ENCODE measurements at regions not wholly inside any gene's neighbourhood (a gene's known extent, or its start where the extent isn't known, plus 50 kb on each side); places are given as distances from the start of the nearest gene placed in this dataset.

DNA sequence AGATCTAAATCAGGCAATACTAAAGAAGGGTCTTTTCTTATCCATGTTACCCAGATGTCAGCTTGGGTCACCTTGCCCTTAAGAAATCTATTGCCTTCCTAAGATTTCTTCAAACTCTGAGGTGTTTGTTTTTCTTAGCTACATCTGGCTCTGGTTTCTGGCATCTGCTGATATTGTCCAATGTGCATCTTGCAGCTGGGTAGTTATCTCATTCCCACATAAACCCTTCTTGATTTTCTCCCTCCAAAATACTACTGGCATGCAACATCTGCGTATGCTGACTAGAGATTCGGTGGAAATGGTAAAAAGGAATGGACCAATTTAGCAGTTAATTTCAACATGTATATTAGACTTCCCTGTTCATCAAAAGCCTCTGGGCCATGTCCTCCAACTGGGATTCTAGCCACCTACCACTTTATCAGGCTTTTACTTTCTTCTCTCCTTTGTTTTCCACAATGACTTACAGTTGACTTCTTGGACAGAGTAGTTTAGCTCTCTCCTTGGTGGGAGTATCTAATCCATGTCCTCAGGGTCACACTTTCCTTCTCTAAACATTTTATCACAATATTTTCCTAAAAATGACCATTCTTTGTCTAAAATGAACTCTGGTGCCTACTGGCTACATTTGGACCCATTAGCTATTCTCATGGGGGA is 324.8 kb upstream of the FAR2 start:
- DNase-seq (ENCODE audit: low spot score) = no peak

DNA sequence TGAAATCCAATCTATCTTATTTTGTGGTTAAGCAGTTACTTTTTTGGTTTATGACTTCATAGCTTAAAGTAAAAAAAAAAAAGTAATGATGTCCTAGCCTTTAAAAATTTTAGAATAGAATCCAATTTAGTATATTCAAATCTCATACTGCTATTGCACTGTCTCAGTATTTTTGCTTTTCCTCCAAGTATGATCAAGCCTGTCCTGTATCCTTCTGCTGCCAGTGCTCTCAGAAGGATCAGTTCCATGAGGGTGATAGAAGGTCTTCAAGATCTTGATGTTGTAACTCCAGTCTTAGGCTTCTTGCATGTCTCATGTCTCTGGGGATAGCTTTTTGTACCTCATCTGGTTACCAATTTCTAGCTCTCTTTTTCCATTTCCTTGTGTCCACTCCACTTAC is 324.2 kb upstream of the FAR2 start:
- no peak for DNase-seq (ENCODE audit: low spot score)

DNA sequence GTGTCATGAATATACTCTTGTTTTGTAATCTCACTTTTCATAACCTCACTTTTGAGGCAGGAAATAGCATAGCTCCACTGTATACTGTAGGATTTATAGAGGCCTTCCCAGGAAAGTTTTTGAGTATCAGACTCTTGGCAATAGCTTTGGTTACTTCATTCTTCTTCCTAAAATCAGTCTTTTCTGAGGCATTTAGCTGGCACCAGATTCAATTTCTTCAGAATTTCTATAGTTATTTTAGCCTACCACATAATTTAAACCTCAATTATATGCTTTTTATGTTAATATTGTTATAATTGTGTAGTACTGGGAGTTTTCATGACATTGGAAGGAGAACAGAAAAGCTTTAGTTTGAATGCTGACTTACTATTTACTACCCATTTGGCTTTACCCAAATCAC is 322.3 kb upstream of the FAR2 start:
- no peak for DNase-seq (ENCODE audit: low spot score)

DNA sequence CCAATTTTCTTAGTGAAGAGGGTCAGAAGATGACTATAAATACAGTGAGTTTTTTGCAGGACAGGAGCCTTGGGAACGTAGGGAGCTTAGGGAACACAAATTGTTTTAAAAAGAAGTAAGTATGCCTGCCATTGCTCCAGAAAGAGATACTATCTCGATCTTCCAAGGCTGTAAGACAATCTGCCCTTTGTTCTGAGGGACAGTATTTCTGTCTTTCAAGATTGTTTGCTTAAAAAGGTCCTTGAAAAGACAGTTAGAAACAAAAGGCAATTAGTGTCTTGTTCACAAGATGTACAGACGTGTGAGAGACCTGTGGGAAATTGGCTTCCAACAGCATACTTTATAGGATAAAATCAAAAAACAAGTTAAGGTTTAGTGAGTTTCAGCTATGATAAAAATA is 321.2 kb upstream of the FAR2 start:
- no peak for DNase-seq (ENCODE audit: low spot score)

DNA sequence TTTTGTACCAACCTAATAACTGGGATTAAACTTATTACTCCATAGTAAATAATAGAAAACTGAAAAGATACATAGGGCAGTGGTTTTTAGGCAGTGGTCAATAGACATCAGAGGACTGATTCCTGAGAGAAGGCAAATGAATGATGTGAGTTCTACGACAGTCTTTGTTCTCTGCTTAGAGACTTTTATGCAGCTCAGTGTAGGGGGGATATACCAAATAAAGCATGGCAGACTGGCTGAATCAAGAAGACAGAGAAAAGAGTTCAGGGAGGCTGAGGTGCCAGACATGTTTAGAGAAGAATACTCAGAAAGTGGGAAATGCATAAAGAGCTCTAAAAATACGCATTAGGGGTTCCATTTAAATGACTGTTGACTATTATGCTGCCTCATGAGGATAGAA is 320.8 kb upstream of the FAR2 start:
- DNase-seq (ENCODE audit: low spot score) = no peak

DNA sequence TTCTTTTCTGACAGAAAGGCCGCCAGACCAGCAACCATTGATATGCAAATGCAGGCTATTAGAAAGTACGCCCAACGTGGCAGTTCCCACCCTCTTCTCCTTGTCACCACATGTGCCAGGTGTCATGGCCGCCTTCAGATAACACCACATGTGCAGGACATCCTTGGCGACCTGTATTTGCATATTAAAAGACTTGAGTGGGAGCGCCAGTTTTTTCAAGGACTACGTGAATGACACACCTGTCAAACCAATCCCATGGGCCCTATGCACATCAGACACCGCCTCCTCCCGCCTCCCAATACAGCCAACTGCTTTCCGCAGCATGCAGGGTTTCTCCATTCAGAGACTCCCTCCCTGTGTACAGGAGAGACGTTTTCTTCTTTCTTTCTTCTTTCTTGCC is 318.6 kb upstream of the FAR2 start:
- no peak for DNase-seq (ENCODE audit: low spot score)

DNA sequence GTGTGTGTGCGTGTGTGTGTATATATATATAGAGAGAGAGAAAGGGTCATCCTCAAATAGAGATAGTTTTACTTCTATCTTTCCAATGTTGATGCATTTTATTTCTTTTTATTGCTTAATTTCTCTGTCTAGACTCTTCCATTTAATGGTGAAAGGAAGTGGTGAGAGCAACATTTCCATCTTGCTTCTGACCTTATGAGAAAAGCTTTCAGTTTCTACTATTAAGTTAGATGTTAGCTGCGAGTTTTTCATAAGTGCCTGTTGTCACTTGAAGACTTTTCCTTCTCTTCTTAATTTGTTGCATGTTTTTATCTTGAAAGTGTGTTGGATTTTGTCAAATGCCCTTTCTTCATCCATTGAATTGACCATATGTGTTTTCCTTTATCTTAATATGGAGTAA is 304.4 kb upstream of the FAR2 start:
- no peak for DNase-seq (ENCODE audit: low spot score)

DNA sequence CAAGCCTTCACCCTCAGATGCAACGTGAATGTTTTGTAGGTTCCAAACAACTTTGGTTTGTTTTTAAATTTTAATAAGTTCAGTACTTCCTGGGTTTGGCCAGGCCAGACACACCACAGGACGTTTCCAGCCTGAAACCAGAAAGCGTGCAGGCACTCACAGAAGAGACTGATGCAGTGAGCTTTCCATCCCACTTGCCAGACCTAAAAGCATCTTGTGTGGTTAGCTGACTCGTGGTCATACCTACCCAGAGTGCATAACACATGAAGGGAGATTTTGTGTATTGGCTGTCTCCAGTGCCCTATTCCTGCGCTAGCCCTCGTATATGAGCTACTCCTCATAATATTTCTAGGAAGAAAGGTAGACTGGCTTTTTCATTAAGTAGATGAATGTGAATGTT is 297.3 kb upstream of the FAR2 start:
- DNase-seq (ENCODE audit: low spot score) = no peak

DNA sequence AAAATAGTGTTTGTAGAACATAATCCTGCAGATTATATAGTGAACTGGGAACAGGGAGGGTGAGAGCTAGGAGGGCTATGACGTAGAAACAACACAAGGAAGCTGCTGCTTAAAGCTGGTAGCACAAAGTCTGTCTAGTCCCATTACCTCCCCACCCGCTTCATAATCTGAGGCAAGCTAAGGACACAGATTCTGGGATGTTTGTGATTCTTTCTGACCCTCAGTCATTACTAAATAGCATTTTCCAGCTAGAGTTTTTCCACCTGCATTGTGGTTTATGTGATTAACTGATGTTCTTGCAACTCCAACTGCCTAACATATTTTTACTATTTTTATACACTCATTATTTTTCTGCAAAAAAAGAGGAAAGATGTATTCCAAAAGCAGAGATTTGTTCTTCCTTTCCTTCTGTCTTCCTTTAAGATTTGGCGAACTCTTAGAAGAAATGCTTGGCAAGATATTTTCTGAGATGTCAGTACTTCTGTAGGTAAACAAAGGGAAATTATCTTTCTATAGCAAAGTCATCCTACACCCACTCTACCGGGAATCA is 293.2 kb upstream of the FAR2 start:
- no peak for DNase-seq (ENCODE audit: low spot score)

DNA sequence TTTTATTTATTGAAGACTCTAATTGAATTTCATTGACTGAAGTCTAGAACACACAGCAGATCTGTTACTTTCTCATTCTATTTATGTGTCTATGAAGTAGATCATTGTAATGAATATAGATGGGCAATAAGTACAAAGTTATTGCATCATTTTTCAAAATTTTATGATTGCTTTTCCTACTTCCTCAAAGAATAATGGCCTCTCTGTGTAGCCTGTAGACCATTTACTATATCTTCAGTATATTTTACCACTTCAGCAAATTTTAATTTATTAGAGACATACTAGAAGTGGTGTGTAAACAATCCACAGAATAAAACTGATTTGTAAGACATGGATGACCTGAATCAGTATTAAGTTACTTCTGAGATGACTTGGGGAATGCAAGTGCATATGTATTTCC is 291.7 kb upstream of the FAR2 start:
- DNase-seq (ENCODE audit: low spot score) = no peak

DNA sequence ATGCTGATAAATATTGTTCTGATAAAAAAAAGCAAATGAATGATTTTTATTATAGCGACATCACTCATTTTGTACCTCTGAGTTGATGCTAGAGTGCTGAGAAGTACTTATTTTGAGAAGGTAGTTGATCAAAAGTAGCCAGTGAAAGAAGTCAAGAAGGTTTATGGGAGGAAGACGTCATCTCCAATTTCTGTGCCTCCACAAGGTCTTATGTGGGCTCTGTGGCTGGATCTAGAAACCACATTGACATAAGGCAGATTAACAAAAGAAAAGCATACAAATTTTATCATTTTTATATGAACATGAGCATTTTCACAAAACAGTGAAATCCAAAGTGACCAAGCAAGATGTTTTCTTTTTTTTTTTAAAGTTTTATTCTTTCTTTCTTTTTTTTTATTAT is 289.5 kb upstream of the FAR2 start:
- DNase-seq (ENCODE audit: low spot score) = no peak

DNA sequence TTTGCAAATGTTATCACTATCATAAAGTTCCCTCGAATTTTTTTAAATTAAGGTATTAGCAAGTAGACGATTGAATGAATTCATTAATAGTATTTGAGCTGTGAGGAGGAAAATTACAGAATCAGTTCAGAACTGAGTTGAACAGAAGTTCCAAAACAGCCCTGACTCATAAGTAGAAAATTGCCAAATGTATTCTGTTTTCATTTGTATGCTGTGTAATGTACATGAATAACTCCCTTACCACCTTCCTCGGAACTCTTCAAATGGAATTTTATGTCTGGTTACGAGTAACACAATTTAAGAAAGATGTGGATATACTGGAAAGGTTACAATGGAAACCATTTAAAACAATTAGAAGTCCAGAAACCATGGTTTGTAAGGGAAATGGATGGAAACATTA is 283.3 kb upstream of the FAR2 start:
- no peak for DNase-seq (ENCODE audit: low spot score)

DNA sequence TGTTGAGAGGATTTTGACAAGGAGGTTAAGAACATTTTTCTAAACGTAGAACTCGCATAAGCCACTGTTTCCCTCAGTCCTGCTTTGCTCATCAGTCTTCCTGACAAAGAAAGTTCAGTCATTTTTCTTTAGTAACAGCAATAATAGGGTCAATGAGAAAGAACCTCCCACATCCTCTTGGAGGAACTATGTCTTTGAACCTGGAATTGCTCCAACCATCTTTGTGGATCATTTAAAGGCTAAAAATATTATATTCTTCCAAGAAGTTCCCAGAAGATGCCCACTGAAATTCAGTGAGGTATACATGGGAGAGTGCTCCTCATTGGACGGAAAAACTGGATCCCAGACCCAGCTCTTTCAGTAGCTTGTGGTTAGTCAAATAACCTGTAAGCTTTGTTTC is 282.8 kb upstream of the FAR2 start:
- DNase-seq (ENCODE audit: low spot score) = no peak

DNA sequence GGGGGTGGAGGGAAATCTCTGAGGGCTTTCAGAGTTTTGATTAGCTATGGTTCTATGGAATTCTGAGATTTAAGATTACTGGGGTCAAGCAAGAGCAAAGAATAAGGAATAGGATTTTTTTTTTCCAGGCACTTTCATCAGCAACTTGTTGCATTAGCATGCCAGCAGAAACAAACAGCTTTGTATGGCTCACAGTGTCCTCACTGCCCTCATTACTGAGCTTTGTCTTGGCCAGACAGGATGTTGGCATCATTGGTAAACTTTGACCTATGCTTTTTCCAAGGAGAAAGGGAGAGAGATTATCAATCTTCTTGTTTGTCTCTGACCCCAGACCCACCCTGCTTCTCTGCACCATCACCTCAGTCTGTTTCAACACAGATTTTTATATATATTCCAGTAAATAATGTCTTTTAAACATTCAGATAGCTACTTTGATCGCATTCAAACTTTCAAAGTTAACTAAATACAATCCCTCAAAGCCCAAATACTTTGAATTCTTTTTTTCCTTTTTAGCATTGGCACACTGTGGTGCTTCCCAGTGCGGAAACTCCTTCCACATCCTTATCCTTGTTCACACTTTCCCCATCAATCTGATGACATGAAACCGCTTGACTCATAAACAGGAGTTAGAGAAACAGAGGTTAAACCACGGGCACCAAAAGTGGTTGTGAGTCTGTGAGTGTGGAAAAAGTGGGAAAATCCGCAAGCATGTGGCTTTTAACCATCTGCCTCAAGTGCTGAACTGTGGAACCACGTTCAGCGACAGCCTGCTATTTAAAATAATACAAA is 282.2 kb upstream of the FAR2 start:
- no peak for DNase-seq (ENCODE audit: low spot score)

DNA sequence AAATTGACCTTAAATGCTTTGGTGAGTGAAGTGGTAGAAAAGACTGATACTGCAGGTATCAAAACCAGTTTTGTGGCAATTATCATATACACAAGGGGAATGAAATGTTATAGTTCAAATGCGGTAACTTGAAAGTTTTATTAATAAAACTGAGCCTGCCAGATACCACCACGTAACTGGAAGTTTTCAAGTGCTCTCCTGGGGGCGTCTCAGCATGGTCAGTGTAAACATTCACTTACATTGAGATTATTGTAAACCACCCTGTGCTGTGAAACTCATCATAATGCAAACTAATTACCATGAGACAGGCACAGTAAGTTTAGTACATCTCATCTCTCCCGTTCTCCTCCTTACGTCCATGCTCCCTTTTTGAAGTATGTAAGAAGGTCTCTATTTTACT is 280.7 kb upstream of the FAR2 start:
- no peak for DNase-seq (ENCODE audit: low spot score)

DNA sequence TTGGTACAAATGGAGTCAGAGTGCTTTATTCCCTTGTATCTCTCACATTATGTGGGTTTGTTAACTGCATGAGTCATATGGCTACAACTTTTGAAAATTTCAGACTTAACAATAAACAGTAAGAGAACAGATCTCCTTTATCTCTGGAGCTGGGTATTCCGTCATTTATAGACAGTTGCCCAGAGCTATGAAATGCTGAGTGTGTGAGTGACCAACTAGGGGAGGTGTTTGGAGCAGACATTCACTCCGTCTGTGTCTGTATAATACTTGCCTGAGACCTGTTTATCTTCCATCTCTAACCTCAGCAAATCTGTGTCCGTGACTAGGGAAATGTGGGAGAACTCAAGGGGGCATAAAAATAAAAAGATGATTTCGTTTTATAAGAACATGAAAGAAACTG is 279.9 kb upstream of the FAR2 start:
- peak; percentile 74 for DNase-seq (ENCODE audit: low spot score)

DNA sequence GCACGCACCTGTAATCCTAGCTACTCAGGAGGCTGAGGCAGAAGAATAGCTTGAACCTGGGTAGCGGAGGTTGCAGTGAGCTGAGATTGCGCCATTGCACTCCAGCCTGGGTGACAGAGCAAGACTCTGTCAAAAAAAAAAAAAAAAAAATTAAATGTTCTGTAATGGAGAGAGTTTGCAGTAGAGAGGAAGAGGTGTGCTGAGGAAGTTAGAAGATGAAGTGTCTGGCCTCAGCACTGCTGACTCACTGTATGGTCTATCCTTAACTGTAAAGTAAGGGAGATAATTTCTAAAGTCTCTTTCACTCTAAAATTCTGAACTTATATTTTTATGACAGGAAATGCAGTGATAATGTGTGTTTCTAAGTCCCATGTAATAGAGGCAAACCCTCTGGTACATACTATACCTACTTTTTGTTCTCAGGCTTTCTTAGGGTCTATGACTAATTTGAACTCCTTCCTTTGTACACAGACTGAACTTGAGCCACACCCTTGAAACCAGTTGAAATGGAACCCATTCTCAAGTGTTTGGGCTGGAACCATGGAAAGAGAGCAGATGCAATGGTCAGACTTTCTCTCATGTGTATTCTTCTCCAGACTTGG is 278.1 kb upstream of the FAR2 start:
- DNase-seq (ENCODE audit: low spot score) = no peak

DNA sequence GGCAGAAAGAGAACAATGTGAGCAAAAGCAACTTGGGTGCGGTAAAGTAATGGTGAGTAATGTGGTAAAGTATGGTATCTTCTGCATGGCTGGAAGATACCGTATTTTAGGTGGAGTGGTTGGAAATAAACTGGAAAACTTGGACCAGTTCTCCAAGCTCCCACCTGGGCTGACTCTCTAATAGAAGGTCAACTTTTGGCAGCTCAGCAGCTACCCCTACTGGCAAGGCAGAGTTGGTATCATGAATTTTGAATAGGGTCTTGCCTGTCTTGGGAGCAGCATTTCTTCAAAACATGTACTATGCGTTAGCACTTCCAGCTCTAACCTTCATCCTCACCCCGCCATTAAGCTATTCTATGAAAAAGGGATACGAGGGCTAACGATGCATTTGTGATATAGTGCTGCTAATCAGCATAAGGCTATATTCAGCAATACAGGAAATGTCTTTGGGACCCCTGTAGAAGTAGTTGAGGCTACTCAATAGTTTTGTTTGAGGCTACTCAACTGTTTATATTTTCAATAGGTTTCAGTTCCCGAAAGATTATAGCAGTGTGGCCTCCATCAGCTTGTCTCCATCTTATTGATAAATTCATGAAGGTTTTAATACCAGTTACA is 276.3 kb upstream of the FAR2 start:
- DNase-seq (ENCODE audit: low spot score) = peak; percentile 76

DNA sequence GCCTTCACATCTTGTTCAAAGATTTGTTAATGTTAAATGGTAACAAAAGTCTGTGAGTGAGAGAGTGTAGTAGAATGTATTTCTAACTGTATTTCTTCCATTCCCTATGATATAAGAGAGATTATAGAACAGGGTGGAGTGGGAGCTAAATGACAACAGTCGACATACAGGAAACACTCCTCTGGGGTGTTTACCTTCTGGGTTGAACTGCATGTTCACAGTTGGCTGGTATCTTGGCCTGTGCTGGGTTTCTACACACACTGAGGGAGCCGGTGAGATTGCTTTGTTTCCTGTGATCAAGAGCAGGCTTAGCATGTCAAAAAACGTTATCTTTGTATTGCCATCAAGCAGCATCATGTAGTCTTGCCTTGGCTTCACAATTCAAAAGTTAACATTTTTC is 274.3 kb upstream of the FAR2 start:
- no peak for DNase-seq (ENCODE audit: low spot score)

DNA sequence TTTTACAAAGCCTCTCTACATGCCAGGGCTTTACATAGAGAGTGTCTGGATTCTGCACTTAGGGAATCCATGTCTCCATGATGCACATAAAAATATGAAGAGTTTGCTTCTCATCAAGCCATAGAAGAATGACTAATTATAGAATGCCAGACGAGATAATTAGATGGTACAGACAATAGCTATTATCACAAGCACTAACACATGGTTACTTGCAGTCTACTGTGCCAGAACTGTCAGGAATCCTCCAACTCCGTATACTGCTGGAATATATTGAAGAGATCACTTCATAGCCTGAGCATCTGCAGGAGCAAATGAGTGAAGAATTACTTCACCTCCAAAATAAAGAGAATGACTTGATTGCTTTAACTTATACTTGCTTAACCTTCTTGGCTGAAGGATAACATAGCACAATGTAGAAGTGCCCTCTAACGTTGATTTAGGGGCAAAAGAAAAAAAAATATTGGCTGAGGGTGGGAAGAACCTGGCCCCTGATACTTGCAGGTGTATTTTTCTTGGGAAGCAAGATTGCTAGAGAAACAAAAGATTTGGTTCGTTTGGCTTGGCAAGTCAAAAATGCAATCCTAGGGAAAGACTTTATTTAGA is 272.8 kb upstream of the FAR2 start:
- DNase-seq (ENCODE audit: low spot score) = no peak

DNA sequence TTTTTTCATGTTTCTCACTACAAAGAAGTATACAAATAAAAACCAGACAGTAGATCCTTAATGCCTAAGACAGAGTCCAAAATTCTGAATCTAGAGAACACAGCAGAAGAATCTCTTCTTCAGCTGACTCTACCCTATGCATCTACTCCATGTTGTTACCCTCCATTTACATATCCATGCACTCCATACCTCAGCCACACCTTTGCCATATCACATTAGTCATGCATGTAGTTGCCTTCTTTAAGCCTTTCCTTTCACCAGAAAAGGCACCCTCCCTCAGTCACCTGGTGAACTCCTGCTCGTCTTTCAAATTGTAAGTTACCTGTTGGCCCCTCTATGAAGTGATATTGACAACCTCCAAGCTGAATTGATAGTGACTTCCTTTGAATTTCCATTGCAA is 271.2 kb upstream of the FAR2 start:
- no peak for DNase-seq (ENCODE audit: low spot score)

DNA sequence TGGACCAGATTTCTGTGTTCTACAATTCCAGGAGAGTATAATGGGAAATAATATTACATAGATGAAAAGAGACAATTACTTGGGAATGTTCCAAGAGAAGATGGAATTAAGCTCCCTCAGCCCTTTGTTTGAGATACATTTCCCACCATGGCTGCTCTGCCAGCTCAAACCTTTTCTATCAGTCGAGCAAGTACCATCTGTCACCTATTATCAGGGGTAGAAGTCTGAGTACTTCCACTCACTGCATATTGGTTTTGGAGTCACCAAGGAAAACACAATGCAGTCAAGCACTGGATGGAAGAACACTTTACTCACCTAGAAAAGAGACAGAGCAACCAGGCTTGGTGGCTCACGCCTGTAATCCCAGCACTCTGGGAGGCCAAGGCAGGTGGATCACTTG is 270.4 kb upstream of the FAR2 start:
- no peak for DNase-seq (ENCODE audit: low spot score)

DNA sequence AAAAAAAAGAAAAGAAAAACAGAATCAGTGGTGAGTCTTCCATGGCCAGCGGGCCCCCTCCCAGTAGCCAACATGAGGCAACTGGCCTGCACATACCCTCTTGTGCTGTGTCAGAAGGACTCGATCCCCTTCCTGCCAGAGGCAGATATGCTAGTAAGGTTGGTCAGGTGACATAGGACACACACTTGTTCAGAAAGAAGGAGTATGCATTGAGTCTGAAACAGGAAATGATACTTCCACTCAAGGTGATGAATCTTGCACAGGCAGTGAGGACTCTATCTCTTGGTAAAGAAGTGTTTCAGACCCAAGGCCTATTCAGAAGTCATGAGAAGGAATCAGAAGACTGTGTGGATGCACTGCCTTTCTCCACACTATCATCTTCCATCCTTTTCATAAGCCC is 269.7 kb upstream of the FAR2 start:
- DNase-seq (ENCODE audit: low spot score) = no peak
